ENCODE measurements at regions not wholly inside any gene's neighbourhood (a gene's known extent, or its start where the extent isn't known, plus 50 kb on each side); places are given as distances from the start of the nearest gene placed in this dataset.

DNA sequence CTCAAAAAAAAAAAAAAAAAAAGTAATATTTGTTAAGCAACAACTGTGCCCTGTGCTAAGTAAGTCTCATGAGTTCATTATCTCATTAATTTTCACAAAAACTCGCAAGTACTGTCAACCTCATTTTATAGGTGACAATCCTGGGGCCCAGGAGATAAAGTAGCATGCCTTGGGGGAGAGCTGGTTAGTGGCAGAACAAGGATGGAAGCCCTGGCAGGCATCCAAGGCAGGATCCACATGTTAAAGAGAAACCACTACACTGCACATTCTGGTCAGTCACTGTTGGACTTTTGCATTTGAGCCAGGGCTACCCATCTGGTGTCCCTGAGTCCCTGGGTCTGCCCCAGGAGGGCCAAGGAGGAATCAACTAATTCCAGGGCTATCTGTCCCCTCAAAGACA, 54.6 kb downstream of the ZFP36L2 start:
- intact Hi-C loops (cut with DNase I), result loop anchor here in 3 of 10 donors (1.0 to 5.0 kb wide), 4 partner anchors 39 to 51 kb away; no protein-coding TSS in a partner anchor
- Histone ChIP-seq H3K9me3 (peaks cover 0 to 30% (median 15%) of the 10 kb centered on the region in 11 donors), H3K4me3 (no peak overlapping the region), H3K4me1 (peaks cover 9 to 96% (median 47%) of the 10 kb centered on the region in 9 donors), H3K27ac (peak overlapping the region in 3 of 10 donors; percentile 28 to 60 (median 37)), H3K27me3 (no peaks in the 10 kb centered on the region), H3K36me3 (no peaks in the 10 kb centered on the region)
- WGBS, 2 donors, result 48 to 56% methylated on average over 1 of the region's 1 CpG
- DNase-seq (peak; percentile 53 to 69), ATAC-seq (peak in 1 of 8 donors; percentile 35)
- TF ChIP-seq, protein P1, sequence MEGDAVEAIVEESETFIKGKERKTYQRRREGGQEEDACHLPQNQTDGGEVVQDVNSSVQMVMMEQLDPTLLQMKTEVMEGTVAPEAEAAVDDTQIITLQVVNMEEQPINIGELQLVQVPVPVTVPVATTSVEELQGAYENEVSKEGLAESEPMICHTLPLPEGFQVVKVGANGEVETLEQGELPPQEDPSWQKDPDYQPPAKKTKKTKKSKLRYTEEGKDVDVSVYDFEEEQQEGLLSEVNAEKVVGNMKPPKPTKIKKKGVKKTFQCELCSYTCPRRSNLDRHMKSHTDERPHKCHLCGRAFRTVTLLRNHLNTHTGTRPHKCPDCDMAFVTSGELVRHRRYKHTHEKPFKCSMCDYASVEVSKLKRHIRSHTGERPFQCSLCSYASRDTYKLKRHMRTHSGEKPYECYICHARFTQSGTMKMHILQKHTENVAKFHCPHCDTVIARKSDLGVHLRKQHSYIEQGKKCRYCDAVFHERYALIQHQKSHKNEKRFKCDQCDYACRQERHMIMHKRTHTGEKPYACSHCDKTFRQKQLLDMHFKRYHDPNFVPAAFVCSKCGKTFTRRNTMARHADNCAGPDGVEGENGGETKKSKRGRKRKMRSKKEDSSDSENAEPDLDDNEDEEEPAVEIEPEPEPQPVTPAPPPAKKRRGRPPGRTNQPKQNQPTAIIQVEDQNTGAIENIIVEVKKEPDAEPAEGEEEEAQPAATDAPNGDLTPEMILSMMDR (IDR thresholded peaks at IDR 0.05), result no peak

DNA sequence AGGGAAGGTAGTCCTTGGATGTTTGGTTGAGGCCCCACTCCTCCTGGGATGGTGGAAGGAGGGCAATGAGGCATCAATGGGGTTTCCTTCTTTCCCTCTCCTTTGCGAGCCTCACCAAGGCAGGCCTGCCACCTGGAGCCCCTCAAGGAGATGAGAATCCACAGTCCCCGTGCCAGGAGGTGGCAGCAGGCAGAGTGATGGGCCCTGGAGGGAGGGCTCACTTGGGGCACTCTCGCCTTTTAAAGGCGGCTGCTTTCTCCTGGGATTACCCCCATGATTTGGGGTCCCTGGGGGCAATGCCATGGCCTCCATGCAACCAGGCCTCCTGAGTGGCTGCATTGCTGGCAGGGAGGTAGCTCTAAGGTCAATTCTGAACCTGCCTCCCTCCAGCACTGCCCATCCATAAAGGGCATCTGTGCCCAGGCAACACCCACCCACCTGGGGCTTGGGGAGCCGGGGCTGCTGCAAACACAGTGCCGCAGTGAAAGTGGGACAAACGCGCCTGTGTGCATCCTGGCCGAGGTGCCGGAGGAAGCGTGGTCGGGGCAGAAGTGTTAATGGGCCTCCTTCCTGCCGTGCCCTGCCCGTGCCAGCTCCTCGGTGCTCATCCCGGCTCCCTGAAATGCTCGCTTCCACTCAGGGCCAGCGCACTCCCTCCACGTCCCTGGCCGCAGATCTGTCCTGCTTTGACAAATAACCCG, 55.9 kb downstream of the ZFP36L2 start:
- no peak for DNase-seq
- Histone ChIP-seq H3K4me3 (no peak overlapping the region), H3K9me3 (peaks cover 0 to 18% (median 8%) of the 10 kb centered on the region in 11 donors), H3K27me3 (no peaks in the 10 kb centered on the region), H3K27ac (peak overlapping the region in 2 of 10 donors; percentile 77 to 89), H3K4me1 (peaks cover 9 to 84% (median 45%) of the 10 kb centered on the region in 9 donors), H3K36me3 (no peaks in the 10 kb centered on the region)
- intact Hi-C loops (cut with DNase I), result loop anchor here in 2 of 10 donors (5.0 kb wide), 3 partner anchors 38 to 52 kb away; no protein-coding TSS in a partner anchor
- 89 to 92% methylated on average over 20 to 21 of the region's 21 CpGs for WGBS, 2 donors
- TF ChIP-seq, protein P1 (IDR thresholded peaks at IDR 0.05), result no peak
- no peak for ATAC-seq

DNA sequence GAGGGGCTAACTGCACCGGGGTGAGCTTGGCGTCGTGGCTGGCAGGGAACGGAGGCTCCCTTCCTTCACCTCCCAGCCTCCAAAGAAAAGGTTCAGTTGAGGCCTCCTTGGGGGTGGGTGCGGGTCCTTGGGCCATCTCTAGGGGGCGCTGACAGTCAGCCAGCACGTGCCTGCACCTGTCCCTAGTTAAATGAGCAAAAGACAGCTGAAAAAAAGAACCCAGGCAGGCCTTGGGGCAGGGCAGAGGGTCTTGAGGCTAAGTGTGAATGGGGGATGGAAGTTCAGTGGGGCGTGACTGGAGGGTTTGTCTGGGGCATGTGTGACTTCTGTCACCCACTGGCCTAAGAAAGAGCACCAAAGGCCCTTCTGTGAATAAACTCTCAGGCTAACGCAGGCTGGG, 56.4 kb downstream of the ZFP36L2 start:
- H3K27me3 ChIP-seq, result no peaks in the 10 kb centered on the region
- no peak for DNase-seq
- H3K27ac ChIP-seq, result peak overlapping the region in 4 of 10 donors; percentile 32 to 89 (median 72)
- no peaks in the 10 kb centered on the region for H3K36me3 ChIP-seq
- intact Hi-C loops (cut with DNase I), result loop anchor here in 2 of 10 donors (5.0 kb wide), 3 partner anchors 38 to 52 kb away; no protein-coding TSS in a partner anchor
- TF ChIP-seq, protein P1 (IDR thresholded peaks at IDR 0.05), result peak in 8 of 9 donors; percentile 11 to 57 (median 42)
- H3K9me3 ChIP-seq, result peaks cover 0 to 12% (median 3%) of the 10 kb centered on the region in 11 donors
- 83% methylated on average over 9 of the region's 9 CpGs for WGBS, 2 donors
- H3K4me1 ChIP-seq, result peaks cover 9 to 78% (median 43%) of the 10 kb centered on the region in 9 donors
- H3K4me3 ChIP-seq, result no peak overlapping the region
- ATAC-seq, result no peak

DNA sequence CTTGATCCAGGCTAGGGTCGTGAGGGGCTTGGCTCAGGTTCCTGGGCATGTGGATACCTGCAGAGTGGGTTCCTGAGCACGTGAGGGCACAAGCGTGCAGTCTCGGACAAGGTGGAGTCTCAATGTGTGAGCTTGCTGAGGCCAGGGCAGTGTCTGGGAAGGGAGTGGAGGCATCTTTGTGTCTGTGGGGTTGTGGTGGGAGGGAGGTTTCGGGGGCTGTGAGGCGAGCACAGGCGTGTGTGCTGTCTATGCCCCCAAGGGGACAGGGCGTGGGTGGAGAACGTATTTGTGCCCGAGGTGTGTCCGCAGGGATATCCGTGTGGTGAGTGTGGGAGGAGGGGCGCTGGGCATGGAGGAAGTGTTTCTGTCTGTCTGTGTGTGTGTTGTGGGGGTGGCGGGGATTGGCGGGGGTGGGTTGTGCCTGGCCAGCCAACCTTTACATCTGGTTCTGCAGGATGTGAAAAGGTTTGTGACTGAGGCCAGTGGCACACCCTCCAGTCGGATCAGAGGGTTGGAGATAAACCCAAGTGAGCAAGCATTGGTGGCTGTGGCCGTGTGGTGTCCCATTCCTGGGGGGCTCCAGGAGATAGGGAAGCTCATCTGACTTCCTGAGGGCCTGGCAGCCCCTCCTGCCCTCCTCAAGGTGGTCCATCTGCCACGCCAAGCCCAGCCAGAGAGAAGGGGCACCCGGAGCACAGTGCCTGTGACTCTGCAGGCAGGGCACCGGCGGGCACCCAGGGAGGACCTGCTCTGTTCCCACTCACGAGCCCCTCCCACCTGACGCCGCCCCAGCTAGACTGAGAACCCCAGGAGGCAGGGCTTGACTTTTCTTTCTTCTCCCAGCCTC, 57.1 kb downstream of the ZFP36L2 start:
- intact Hi-C loops (cut with DNase I), result no loop called here
- peak in 1 of 2 donors; percentile 33 for DNase-seq
- peaks cover 0 to 5% (median 0%) of the 10 kb centered on the region in 11 donors for H3K9me3 ChIP-seq
- no peaks in the 10 kb centered on the region for H3K36me3 ChIP-seq
- peak in 7 of 8 donors; percentile 41 to 67 (median 50) for ATAC-seq
- peaks cover 9 to 76% (median 41%) of the 10 kb centered on the region in 9 donors for H3K4me1 ChIP-seq
- no peaks in the 10 kb centered on the region for H3K27me3 ChIP-seq
- TF ChIP-seq, protein P1 (IDR thresholded peaks at IDR 0.05), result no peak
- peak overlapping the region in 1 of 10 donors; percentile 5 for H3K4me3 ChIP-seq
- H3K27ac ChIP-seq, result peak overlapping the region in 6 of 10 donors; percentile 20 to 89 (median 68)
- 51% methylated on average over 24 of the region's 24 CpGs for WGBS, 2 donors

Data from heart right ventricle (tissue), 16 donors.